OCI-LY1 (cell line): ENCODE measurements at regions not wholly inside any gene's neighbourhood (a gene's known extent, or its start where the extent isn't known, plus 50 kb on each side); places are given as distances from the start of the nearest gene placed in this dataset.

Source experiments
- EZH2 ChIP-seq: fragments of 200-600 bp; sonication (generic), shearing (Covaris generic); IDR thresholded peaks from 2 replicates; pipeline ENCODE4 v1.8.0; 2017; ENCODE audit warnings: borderline replicate concordance, mixed run types, mild to moderate bottlenecking, antibody characterized with exemption, low read length, moderate library complexity, mixed read lengths
- TF ChIP-seq, protein P1 (sequence below): fragments of 200-600 bp; sonication (generic), shearing (Covaris generic); IDR thresholded peaks from 2 replicates; pipeline ENCODE4 v1.5.1; 2017; ENCODE audit warnings: mild to moderate bottlenecking, antibody characterized with exemption, low read length, moderate library complexity, mixed read lengths

DNA sequence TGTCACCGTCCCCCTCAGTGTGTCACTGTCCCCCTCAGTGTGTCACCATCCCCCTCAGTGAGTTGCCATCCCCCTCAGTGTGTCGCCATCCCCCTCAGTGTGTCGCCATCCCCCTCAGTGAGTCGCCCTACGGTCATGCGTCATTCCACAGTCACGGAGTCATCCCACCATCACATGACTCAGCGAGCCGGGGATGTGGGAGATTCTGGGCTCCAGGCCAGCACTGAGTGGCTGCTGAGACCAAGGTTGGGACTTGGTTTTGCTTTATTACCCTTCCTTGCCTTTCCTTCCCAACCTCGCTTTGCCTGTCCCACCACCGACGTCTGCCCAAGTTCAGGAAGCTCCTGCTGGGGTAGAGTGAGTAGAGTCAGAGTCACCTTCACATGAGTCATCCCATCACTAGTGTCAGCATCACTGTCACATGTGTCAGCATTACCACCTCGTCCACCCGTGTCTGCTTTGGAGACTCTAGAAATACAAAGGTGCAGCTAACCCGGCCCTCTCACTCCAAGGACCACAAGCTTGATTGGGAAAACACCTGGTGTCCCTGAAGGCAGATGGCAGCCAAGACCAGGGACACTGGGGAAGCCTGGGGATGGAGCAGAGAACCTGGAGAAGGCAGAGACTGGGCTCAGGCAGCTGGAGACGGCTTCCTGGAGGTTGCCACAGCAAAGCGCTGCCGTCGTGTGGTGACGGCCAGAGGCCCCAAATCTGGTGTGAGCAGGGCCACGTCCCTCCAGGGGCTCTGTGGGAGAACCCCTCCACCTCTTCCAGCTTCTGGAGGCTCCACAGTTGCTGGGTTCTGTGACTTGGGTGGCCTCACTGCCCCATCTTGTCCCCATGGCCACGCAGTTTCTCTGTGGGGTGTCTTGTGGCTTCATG, 485.2 kb upstream of the SALL3 start:
- TF ChIP-seq, protein P1, sequence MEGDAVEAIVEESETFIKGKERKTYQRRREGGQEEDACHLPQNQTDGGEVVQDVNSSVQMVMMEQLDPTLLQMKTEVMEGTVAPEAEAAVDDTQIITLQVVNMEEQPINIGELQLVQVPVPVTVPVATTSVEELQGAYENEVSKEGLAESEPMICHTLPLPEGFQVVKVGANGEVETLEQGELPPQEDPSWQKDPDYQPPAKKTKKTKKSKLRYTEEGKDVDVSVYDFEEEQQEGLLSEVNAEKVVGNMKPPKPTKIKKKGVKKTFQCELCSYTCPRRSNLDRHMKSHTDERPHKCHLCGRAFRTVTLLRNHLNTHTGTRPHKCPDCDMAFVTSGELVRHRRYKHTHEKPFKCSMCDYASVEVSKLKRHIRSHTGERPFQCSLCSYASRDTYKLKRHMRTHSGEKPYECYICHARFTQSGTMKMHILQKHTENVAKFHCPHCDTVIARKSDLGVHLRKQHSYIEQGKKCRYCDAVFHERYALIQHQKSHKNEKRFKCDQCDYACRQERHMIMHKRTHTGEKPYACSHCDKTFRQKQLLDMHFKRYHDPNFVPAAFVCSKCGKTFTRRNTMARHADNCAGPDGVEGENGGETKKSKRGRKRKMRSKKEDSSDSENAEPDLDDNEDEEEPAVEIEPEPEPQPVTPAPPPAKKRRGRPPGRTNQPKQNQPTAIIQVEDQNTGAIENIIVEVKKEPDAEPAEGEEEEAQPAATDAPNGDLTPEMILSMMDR, result no peak
- no peak for TF ChIP-seq EZH2
